HG03520 (cell line): ENCODE measurements at regions not wholly inside any gene's neighbourhood (a gene's known extent, or its start where the extent isn't known, plus 50 kb on each side); places are given as distances from the start of the nearest gene placed in this dataset.

Experiments used
- ATAC-seq: cut with Tn5 transposase; IDR thresholded peaks from one replicate; pipeline ENCODE4 v1.9.1; 2021; ENCODE audit warnings: mild to moderate bottlenecking, moderate library complexity; ENCODE audit not compliant: unreplicated experiment

DNA sequence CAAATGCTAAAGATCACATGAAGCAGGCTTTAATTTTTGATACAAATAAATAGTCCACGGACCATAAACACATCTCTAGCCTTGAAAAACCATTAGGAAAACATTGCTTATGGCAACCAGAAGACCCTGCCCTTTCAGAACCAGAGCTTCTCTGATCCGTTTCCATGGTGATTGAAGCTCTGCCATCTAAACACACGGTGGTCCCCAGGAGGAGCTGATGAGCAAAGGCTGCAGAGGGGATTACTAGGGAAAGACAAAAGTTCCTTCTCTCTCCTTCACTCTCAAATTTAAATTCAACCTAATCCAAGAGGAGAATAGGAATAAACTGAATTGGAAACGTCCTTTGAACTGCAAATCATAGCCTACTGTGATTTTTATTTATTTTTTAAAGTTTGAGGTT, 122.0 kb upstream of the ATP10A start:
- no peak for ATAC-seq

- ATAC-seq = no peak
Observed at GRCh38 chr15:25982736-25983135, 119.6 kb upstream of the ATP10A start.

- ATAC-seq = no peak
Observed at GRCh38 chr15:25981114-25981513, 118.0 kb upstream of the ATP10A start.

DNA sequence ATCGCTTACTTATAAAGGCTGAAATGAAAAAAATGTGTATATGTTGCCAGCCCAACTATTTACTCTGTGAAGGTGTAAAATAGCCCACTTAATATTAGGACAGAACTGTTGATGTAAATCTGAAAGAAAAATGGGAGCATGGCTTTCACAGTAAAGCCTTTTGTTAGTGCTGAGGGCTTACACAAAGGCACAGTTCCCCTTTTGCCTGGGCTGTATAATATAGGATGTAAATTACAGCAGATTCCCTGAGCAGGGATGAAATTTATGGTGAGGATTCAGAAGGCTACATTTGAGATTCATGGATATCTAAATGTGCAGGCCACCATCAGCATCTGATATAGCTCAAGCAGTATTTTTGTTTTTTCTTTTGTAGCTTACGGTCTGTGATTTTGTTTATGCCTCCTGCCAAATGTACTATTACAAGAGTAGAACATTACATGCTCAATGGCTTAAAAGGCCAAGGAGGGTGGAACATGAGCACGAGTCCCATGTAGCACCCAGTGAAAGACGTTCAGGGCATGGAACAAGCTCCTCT, 109.1 kb upstream of the ATP10A start:
- no peak for ATAC-seq

DNA sequence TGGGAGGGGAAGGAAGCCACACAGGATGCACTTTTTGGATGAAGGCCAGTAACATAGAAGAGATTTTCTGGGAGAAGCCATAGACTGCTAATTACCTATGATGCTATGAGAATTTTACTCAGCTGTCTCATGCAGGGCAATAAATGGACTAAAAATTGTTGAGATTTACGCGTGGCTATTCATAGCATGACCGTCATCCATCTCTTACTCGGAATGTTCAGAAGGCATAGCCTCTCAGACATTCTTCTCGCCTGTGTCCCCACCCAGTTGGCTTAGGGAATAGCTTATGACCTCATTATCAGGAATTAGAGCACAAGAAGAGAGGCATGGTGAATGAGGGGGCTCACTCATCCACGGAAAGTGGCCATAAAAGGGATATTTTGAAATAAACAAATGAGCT, 107.9 kb upstream of the ATP10A start:
- no peak for ATAC-seq

GRCh38 chr15:25969886-25970285, 106.8 kb upstream of the ATP10A start:
- no peak for ATAC-seq

DNA sequence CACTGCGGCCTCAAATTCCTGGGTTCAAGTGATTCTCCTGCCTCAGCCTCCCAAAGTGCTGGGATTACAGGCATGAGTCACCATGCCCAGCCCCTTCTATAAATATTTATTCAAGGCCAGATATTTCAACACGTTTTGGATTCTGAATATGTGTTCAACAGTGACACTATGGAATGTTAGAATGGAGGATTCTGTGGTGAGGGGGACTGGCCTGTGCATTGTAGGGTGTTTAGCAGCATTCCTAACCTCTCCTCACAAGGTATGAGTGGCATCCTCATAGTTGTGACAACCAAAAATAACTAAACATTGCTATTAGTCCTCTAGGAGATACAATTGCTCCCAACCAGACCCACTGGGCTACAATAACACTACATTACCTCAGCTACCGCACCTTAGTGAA, 104.0 kb upstream of the ATP10A start:
- no peak for ATAC-seq

GRCh38 chr15:25965326-25965725, 102.2 kb upstream of the ATP10A start:
- ATAC-seq = no peak

DNA sequence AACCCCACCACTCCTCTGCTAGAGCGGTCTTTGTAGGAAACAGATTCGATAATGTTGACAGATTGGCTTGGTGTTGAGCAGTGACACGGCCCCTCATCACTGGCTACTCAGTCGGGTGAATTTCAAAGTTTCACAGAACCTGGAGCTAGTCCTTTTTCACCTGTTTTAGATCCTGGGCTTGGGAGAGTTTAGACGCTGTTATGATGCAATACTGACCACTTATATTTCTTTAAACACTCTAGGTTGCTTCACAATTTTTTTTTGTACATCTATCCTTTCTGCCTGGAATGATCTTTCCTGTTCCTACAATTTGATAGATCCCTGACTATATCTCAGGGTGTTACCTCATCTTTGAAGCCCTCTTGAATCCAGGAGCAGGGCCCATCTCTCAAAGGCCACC, 97.1 kb upstream of the ATP10A start:
- ATAC-seq = no peak

- ATAC-seq = no peak
Observed at GRCh38 chr15:25959100-25959499, 96.0 kb upstream of the ATP10A start.

GRCh38 chr15:25955628-25956027, 92.5 kb upstream of the ATP10A start:
- ATAC-seq = no peak

- ATAC-seq = no peak
Observed at GRCh38 chr15:25954398-25954797, 91.3 kb upstream of the ATP10A start.

GRCh38 chr15:25950014-25950413, 86.9 kb upstream of the ATP10A start:
- ATAC-seq = no peak

DNA sequence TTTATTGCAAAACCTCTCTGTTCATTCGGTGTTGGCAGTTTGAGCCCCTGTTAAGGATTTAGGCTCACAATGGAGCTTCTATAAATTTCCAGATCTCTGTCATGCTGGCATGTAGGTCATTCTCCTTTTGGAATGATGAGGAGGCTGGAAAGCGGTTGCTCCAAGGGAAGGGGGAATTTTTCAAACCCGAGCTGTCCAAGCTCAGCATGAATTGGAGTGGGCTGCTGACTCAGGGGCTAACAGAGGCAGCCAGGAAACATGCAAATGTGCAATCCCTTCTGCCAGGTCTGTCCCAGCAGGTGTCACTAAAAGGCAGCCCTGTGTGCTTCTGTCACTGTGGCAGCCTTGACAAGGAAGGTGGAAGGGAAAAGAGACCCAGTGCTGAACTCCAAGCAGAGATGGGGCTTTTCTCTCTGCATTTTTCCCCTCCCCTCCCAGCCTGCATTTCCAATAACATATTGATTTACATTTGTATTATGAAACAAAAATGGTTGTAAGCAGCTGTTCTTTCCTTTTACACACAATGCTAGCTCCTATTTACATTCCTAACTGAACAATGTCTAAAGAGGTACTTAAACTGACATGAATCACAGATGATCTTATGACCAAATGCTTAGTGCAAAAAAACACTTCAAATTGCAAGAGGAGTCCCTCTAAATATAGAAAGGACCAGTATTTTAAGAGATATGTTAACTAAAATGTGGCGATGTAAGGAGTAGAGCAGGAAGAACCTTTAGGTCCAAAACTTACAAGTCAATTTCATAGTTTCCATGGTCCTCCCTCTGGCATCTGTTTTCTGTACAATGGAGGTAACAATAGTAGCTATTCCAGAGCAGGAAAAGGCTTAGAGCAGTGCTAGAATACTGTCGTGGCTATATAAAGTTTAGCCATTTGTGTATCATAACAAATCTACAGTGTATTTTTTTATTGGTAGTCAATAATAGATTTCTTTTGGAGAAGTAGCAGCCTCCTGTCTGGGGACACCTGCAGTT, 84.5 kb upstream of the ATP10A start:
- ATAC-seq = no peak

- no peak for ATAC-seq
Observed at GRCh38 chr15:25946241-25946805, 83.2 kb upstream of the ATP10A start.

GRCh38 chr15:25944386-25944785, 81.3 kb upstream of the ATP10A start:
- no peak for ATAC-seq

- no peak for ATAC-seq
Observed at GRCh38 chr15:25943831-25944230, 80.7 kb upstream of the ATP10A start.

- peak; percentile 68 for ATAC-seq
Observed at GRCh38 chr15:25939122-25939521, 76.0 kb upstream of the ATP10A start.

DNA sequence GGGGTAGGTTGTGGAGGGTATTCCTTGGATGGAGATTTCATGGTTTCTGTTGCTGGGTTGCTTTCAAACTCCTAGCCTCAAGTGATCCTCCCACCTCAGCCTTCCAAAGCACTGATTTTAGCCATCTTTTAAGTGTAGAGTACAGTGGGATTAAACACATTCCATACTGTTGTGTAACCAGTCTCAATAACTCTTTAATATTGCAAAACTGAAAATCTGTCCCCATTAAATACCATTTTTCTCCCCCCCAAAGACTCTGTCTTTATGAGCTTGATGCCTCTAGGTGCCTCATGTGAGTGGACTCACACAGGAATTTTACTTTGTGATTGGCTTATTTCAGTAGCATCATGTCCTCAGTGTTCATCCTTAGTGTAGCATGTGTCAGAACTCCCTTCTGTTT, 74.7 kb upstream of the ATP10A start:
- no peak for ATAC-seq

DNA sequence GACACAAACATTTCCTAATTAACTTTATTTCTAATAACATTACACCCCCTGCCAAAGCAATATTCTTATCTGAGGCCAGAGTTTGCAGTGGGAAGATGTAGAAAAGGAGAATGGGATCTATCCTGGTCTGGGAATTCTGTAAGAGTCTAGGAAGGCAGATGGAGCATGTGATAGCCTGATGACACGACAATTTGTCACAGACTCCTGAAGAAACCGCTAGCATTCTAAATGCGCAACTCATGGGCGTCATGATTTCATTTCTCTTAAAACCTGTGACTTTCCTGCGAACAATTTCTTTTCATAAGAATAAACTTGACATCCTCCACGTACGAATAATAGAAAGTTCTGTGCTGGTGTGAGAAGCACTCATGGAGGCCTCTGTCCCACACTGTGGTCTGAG, 72.9 kb upstream of the ATP10A start:
- no peak for ATAC-seq

GRCh38 chr15:25933456-25934158, 70.5 kb upstream of the ATP10A start:
- no peak for ATAC-seq

DNA sequence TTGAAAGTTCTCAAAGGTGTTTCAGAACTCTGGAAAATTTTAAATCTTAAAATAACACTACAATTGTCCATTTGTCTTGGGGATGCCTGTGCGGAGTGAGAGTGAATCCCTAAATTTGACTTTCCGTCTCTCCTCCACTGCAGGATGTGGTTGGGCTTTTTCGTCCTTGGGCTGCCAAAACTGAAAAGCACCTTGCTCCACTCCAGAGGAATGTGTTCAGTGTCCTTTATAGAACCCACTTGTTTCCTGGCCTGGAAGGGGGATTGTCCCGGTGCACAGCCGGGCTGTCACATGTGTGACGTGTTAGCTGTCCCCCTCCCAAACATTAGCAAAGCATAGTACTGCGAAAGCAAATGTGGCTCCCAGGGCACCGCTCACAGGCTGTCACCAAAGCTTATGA, 69.6 kb upstream of the ATP10A start:
- no peak for ATAC-seq
